ENCODE measurements at regions not wholly inside any gene's neighbourhood (a gene's known extent, or its start where the extent isn't known, plus 50 kb on each side); places are given as distances from the start of the nearest gene placed in this dataset.

- TF ChIP-seq CTCF (IDR thresholded peaks at IDR 0.05; ENCODE audit: low read depth, low read length) (no peak), EZH2phosphoT487 (IDR thresholded peaks at IDR 0.05; ENCODE audit: low read depth) (no peak)
Measured at GRCh38 chr1:57824535-57824934, 400.7 kb upstream of the DAB1 start.
